Coronary artery (tissue), 2 donors: ENCODE measurements at regions not wholly inside any gene's neighbourhood (a gene's known extent, or its start where the extent isn't known, plus 50 kb on each side); places are given as distances from the start of the nearest gene placed in this dataset.

Experiments used
- DNase-seq: peaks from one replicate; pipeline ENCODE4 v3.0.0-alpha.2; 2017; ENCODE audit warnings: low spot score
- H3K27ac ChIP-seq, 2 donors: fragments of 200-600 bp; sonication (generic); one replicate each; pipeline ENCODE4 v1.5.1; 2016 to 2019
- H3K4me3 ChIP-seq: fragments of 200-600 bp; sonication (generic); 2 replicates; pipeline ENCODE4 v1.5.1; 2016; ENCODE audit warnings: mild to moderate bottlenecking, moderate library complexity
- TF ChIP-seq, protein P1 (sequence below): fragments of 200-600 bp; sonication (generic); IDR thresholded peaks from one replicate; pipeline ENCODE4 v1.5.1; 2019; ENCODE audit warnings: antibody characterized with exemption

DNA sequence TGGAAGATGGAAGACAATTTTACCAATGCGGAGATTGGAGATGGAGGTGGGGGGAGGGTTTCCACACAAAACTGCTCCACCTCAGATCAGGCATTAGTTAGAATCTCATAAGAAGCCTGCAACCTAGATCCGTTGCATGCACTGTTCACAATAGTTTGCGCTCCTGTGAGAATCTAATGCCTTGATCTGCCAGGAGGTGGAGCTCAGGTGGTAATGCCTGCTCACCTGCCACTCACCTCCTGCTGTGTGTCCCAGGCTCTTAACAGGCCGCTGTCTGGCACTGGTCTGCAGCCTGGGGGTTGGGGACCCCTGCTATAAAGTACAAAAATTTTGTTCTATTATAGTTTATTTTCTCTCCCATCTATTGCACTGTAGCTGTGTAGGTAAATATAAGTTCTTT is 84.9 kb upstream of the FOXG1 start:
- DNase-seq = no peak
- no peak overlapping the region for H3K27ac ChIP-seq
- TF ChIP-seq, protein P1, sequence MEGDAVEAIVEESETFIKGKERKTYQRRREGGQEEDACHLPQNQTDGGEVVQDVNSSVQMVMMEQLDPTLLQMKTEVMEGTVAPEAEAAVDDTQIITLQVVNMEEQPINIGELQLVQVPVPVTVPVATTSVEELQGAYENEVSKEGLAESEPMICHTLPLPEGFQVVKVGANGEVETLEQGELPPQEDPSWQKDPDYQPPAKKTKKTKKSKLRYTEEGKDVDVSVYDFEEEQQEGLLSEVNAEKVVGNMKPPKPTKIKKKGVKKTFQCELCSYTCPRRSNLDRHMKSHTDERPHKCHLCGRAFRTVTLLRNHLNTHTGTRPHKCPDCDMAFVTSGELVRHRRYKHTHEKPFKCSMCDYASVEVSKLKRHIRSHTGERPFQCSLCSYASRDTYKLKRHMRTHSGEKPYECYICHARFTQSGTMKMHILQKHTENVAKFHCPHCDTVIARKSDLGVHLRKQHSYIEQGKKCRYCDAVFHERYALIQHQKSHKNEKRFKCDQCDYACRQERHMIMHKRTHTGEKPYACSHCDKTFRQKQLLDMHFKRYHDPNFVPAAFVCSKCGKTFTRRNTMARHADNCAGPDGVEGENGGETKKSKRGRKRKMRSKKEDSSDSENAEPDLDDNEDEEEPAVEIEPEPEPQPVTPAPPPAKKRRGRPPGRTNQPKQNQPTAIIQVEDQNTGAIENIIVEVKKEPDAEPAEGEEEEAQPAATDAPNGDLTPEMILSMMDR = no peak
- no peak overlapping the region for H3K4me3 ChIP-seq

DNA sequence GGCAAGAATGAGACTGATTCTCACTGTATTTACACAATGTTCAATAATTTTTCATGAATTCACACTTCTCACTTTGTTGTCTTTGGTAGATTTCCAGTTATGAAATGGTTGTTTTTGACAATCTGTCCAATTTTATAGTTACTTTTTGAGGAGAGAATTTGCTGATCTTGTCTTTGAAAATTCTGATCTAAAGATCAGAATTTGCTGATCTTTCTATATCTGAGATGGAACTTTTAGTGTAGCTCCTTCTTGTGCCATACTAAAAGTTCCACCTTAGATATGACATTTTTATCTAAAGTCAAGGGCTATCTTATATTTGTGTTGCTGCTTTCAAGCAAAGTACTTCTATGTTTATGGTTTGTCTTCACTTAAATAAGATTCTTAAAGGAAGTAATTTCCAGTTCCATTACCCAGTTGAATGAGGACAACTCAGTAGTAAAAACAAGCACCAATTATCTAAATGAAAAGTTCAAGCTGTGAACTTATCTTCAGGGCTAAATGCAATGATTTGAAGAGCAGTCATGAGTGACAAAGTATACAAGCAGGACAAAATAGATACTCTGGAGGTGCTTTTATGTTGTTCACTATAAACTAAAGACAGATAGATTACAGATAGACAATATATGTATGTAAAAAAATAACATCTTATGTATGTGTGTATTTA is 76.4 kb upstream of the FOXG1 start:
- Histone ChIP-seq H3K27ac (no peak overlapping the region), H3K4me3 (no peak overlapping the region)
- TF ChIP-seq, protein P1 = no peak
- no peak for DNase-seq

DNA sequence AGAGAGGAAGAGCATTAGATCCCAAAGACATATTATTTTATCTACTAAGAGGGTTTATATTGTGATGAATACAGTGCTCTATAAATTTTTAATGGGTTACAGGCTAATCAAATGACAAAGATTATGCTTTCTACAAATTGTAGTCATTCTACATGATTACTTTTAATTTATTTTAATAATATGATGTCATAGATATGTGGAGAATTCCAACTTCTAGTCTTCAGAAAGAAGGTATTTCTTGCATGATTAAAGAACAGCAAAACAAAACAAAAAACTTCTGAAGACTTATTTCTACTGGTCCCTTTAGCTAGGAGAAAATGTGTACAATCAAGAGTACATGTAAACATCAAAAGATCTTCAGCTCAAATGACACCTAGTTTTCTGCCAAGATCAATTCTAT is 71.5 kb upstream of the FOXG1 start:
- Histone ChIP-seq H3K4me3 (no peak overlapping the region), H3K27ac (no peak overlapping the region)
- TF ChIP-seq, protein P1 = no peak
- DNase-seq = no peak

DNA sequence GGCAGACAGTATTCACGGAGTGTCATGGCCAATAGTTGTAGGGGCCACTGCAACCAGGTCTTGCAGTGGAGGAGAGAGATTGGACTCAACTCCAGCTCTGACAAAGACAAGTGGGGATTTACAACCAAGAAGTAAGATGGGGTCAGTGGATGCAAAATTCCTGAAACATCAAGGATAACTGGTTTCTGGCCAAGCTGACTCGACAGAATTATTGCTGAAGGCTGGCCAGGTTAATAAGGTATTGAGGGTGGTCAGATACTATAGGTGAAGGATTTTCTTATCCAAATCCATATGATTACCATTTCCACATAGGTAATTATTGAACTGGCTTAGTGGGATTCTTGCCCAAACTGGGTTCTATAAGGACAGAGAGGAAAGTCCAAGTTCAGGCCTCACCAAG is 64.9 kb upstream of the FOXG1 start:
- H3K4me3 ChIP-seq = no peak overlapping the region
- no peak for DNase-seq
- TF ChIP-seq, protein P1 = no peak
- H3K27ac ChIP-seq = no peak overlapping the region

DNA sequence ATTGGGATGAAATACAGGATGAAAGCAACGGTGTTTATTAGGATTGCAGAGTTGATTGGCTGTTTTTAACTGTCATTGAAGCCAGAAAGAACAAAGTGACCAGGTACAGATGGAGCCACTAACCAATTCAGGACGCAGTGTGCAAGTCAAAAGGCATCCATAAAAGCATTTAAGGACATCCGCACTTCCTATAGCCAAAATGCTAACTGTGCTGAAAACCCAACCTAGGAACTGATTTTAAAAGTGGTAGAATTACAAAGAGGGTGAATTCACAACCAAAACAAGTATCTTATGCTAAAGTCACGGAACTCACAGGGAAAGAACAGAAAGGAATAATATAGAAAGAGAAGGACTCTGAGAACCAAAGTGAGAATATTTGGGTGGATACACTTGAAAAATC is 63.1 kb upstream of the FOXG1 start:
- DNase-seq = no peak
- Histone ChIP-seq H3K27ac (no peak overlapping the region), H3K4me3 (no peak overlapping the region)
- TF ChIP-seq, protein P1 = no peak

DNA sequence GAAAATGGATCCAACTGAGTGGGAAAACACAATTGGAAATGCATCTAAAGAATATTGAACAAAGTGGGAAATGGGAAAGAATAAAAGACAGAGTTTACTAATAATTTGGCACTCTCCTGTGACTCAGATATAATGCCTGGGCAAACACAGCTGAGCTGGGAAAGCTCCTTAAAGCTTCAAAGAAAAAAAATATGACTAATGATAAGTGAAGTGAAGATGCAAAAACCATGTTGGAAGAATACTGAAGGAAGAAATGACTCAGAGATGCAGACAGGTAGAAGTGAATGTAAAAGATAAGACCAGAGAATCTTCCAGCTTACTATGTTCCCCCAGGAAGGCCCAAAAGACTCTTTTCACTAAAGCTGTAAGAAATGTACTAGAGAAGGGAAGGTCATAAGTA is 62.4 kb upstream of the FOXG1 start:
- no peak for DNase-seq
- Histone ChIP-seq H3K4me3 (no peak overlapping the region), H3K27ac (no peak overlapping the region)
- TF ChIP-seq, protein P1 = no peak

DNA sequence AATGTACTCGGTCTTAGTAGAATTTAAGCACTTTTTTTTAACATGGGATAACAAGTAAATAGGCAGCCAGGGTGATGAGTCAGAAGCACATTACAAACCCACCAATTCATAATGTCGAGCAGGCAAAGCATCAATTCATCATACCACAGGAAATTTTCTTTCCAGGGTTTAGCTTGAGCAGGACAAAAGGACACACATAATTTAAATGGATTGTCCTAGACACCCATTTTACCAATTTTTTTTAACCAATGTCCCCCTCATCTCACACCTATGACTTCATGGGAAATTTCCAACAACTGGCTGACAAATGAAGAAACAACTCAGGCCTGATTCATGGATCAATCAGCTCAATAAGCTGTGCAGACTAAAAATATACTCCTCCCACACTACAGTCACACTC is 58.8 kb upstream of the FOXG1 start:
- H3K4me3 ChIP-seq = no peak overlapping the region
- no peak overlapping the region for H3K27ac ChIP-seq
- no peak for DNase-seq
- TF ChIP-seq, protein P1 = no peak
